RWPE1 (cell line): ENCODE measurements at regions not wholly inside any gene's neighbourhood (a gene's known extent, or its start where the extent isn't known, plus 50 kb on each side); places are given as distances from the start of the nearest gene placed in this dataset.

Experiments
- CTCF ChIA-PET: fragments of 350-600 bp; sonication (Branson Sonifier 250); formaldehyde crosslinking; extraction: SDS; loops from one replicate; lab custom pipeline; 2021; lab: Yijun Ruan, JAX
- POLR2A ChIA-PET: fragments of 400-600 bp; formaldehyde crosslinking; extraction: SDS; loops from one replicate; lab custom pipeline; 2020; ENCODE audit warnings: antibody characterized with exemption; ENCODE audit not compliant: low non-redundant PET; lab: Yijun Ruan, JAX
- DNase-seq: peaks from one replicate; pipeline ENCODE4 v3.0.0; 2012; ENCODE audit warnings: low spot score
- H3K27ac ChIP-seq: fragments of 450-650 bp; 2 replicates; pipeline ENCODE4 v1.5.1; 2017
- TF ChIP-seq, protein P1 (sequence below): fragments of 450-650 bp; conservative IDR thresholded peaks from 2 replicates; pipeline ENCODE4 v1.5.1; 2017; ENCODE audit warnings: low read depth, mild to moderate bottlenecking

GRCh38 chr3:3499012-3499562 is 300.1 kb upstream of the LRRN1 start:
- H3K27ac ChIP-seq, result no peak overlapping the region
- TF ChIP-seq, protein P1, sequence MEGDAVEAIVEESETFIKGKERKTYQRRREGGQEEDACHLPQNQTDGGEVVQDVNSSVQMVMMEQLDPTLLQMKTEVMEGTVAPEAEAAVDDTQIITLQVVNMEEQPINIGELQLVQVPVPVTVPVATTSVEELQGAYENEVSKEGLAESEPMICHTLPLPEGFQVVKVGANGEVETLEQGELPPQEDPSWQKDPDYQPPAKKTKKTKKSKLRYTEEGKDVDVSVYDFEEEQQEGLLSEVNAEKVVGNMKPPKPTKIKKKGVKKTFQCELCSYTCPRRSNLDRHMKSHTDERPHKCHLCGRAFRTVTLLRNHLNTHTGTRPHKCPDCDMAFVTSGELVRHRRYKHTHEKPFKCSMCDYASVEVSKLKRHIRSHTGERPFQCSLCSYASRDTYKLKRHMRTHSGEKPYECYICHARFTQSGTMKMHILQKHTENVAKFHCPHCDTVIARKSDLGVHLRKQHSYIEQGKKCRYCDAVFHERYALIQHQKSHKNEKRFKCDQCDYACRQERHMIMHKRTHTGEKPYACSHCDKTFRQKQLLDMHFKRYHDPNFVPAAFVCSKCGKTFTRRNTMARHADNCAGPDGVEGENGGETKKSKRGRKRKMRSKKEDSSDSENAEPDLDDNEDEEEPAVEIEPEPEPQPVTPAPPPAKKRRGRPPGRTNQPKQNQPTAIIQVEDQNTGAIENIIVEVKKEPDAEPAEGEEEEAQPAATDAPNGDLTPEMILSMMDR, result no peak
- ChIA-PET POLR2A (no interaction called here), CTCF (no interaction called here)
- DNase-seq, result no peak

DNA sequence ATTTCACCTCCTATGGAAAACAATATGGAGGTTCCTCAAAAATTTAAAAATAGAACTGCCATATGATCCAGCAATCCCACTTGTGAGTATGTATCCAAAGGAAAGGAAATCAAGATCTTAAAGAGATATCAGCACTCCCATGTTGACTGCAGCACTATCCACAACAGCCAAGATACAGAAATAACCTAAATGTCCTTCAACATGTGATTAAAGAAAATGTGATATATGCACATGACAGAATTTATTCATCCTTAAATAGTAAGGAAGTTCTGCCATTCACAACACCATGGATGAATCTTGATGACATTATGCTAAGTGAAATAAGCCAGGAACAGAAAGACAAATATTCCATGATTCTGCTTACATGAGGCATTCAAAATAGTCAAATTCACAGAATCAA is 303.6 kb upstream of the LRRN1 start:
- no peak for DNase-seq
- H3K27ac ChIP-seq, result no peak overlapping the region
- ChIA-PET CTCF (no interaction called here), POLR2A (no interaction called here)
- TF ChIP-seq, protein P1, result no peak

- POLR2A ChIA-PET, result no interaction called here
- CTCF ChIA-PET, result no interaction called here
- H3K27ac ChIP-seq, result no peak overlapping the region
- TF ChIP-seq, protein P1, result no peak
- no peak for DNase-seq
Measured at GRCh38 chr3:3476669-3477068, 297.2 kb upstream of the CRBN start.

DNA sequence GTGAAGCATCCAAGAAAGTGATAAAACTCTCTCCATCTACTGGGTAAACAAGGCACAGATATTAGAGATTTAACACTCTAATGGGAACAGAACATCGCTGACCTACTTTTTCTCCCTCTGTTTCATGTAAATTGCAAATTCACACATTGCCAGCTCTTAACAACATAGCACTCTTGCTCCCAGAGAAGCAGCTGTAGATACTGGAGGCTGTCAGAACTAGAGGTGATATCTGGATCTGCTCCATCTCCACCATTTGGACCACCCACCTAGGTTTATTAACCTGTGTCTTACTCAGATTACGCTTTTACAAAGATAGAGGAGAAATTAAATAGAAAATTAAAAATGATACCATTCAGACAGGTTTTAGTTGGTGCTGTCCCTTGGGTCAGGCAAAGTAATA is 289.1 kb upstream of the CRBN start:
- POLR2A ChIA-PET, result no interaction called here
- no peak for DNase-seq
- CTCF ChIA-PET, result no interaction called here
- no peak overlapping the region for H3K27ac ChIP-seq
- TF ChIP-seq, protein P1, result no peak

DNA sequence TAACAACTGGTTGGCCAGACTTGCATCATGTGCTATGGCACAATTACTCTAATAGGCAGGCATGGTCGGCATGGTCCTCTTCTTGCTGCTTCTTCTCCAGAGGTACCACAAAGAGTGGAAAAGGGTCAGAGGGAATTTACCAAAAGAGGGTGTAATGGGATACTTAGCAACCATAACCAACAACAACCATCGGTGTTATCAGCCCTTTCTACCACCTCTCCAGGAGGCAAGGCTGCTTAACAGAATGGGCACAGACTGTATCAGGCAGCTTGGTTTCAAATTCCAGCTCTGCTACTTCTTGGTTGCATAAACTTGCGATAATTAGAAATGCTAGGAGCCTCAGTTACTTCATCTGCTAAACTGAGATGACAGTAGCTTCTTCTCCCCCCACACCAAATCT is 284.6 kb upstream of the CRBN start:
- TF ChIP-seq, protein P1, result no peak
- ChIA-PET POLR2A (no interaction called here), CTCF (no interaction called here)
- DNase-seq, result no peak
- no peak overlapping the region for H3K27ac ChIP-seq

- TF ChIP-seq, protein P1, result no peak
- ChIA-PET CTCF (no interaction called here), POLR2A (no interaction called here)
- no peak for DNase-seq
- H3K27ac ChIP-seq, result no peak overlapping the region
Measured at GRCh38 chr3:3461317-3461716, 281.8 kb upstream of the CRBN start.
